HCT116 (cell line): ENCODE measurements at regions not wholly inside any gene's neighbourhood (a gene's known extent, or its start where the extent isn't known, plus 50 kb on each side); places are given as distances from the start of the nearest gene placed in this dataset.

Experiments
- ATAC-seq: fragments of 200-7000 bp; cut with Tn5 transposase; 2 replicates; pipeline ENCODE4 v1.9.1; 2020; ENCODE audit warnings: mild to moderate bottlenecking, moderate library complexity
- BruUV-seq: library from RNA; stranded (reverse); fragments of 400-500 nt; replicated peaks from 2 replicates; lab custom pipeline; 2021; lab: Mats Ljungman, UMichigan
- CTCF ChIA-PET: fragments of 300-600 bp; sonication (Branson Sonifier 250); formaldehyde crosslinking; loops from one replicate; lab custom pipeline; 2021; ENCODE audit warnings: antibody characterized with exemption; lab: Charles Lee
- POLR2A ChIA-PET: fragments of 300-600, 350-600 bp; sonication (Branson Sonifier 250); formaldehyde crosslinking; loops from one replicate; lab custom pipeline; 2021; ENCODE audit warnings: antibody characterized with exemption; lab: Charles Lee
- RAD21 ChIA-PET, 2 experiments: fragments of 300-600 bp; sonication (Branson Sonifier 250); formaldehyde crosslinking; loops; one replicate each; lab custom pipeline; 2023; ENCODE audit warnings: low total read pairs in 2 of 2; ENCODE audit not compliant: uncharacterized antibody in 2 of 2, unreplicated experiment in 2 of 2, low non-redundant PET in 1 of 2; lab: Charles Lee
- DNase-seq: peaks from one replicate; pipeline ENCODE4 v3.0.0-alpha.2; 2010; ENCODE audit warnings: low read depth, low spot score
- H2AFZ ChIP-seq: fragments of 200-600 bp; shearing (Covaris generic), sonication (generic); 2 replicates; pipeline ENCODE4 v1.6.1; 2017; ENCODE audit warnings: low read depth, mixed run types, mixed read lengths, antibody characterized with exemption, low read length; ENCODE audit not compliant: poor library complexity, severe bottlenecking
- H3K27ac ChIP-seq: 2 replicates; pipeline ENCODE4 v1.5.1; 2012; ENCODE audit warnings: low read depth, low read length
- H3K27me3 ChIP-seq: fragments of 200-600 bp; sonication (generic); 2 replicates; pipeline ENCODE4 v1.6.1; 2016; ENCODE audit warnings: mixed run types, low read length, mixed read lengths; ENCODE audit not compliant: insufficient read depth
- H3K36me3 ChIP-seq, 2 experiments: fragments of 200-500 bp in 1 of 2; fragments of 200-600 bp in 1 of 2; sonication (Bioruptor generic) in 1 of 2; sonication (generic) in 1 of 2; 2 replicates each; pipeline versions ENCODE4 v1.5.1 to v1.6.1; 2014 to 2016; ENCODE audit warnings: low read length in 2 of 2, inconsistent platforms in 1 of 2, mixed read lengths in 1 of 2, mixed run types in 1 of 2; ENCODE audit not compliant: insufficient read depth in 2 of 2, control insufficient read depth in 1 of 2
- H3K4me1 ChIP-seq, 2 experiments: fragments of 200-600 bp in 1 of 2; sonication (generic) in 1 of 2; 2 replicates each; pipeline versions ENCODE4 v1.5.1 to v1.6.1; 2012 to 2017; ENCODE audit warnings: low read length in 2 of 2, inconsistent platforms in 1 of 2, mild to moderate bottlenecking in 1 of 2, mixed read lengths in 1 of 2, mixed run types in 1 of 2, moderate library complexity in 1 of 2; ENCODE audit not compliant: insufficient read depth in 2 of 2, control insufficient read depth in 1 of 2
- H3K4me2 ChIP-seq: fragments of 200-600 bp; sonication (generic); 2 replicates; pipeline ENCODE4 v1.6.1; 2017; ENCODE audit warnings: mixed run types, low read length, mixed read lengths
- H3K4me3 ChIP-seq, 2 experiments: fragments of 200-600 bp in 1 of 2; sonication (generic) in 1 of 2; replicated peaks in 1 of 2; 2 replicates each; pipeline ENCODE4 v1.5.1; 2011 to 2016; ENCODE audit warnings: low read length in 2 of 2, control low read depth in 1 of 2, low read depth in 1 of 2, mild to moderate bottlenecking in 1 of 2, mixed read lengths in 1 of 2, mixed run types in 1 of 2
- H3K79me2 ChIP-seq: fragments of 200-600 bp; sonication (generic); 2 replicates; pipeline ENCODE4 v1.6.1; 2017; ENCODE audit warnings: mild to moderate bottlenecking, mixed run types, low read length, moderate library complexity, mixed read lengths; ENCODE audit not compliant: insufficient read depth
- H3K9ac ChIP-seq: fragments of 200-600 bp; sonication (generic); 2 replicates; pipeline ENCODE4 v1.6.1; 2016; ENCODE audit warnings: low read length, mixed read lengths
- H3K9me2 ChIP-seq: fragments of 200-600 bp; sonication (generic), shearing (Covaris generic); 2 replicates; pipeline ENCODE4 v1.6.1; 2017; ENCODE audit warnings: mixed run types, mild to moderate bottlenecking, moderate library complexity; ENCODE audit not compliant: insufficient read depth
- H3K9me3 ChIP-seq, 2 experiments: fragments of 200-500 bp in 1 of 2; fragments of 200-600 bp in 1 of 2; sonication (Bioruptor generic) in 1 of 2; sonication (generic) in 1 of 2; 2 replicates each; pipeline ENCODE4 v1.6.1; 2014 to 2017; ENCODE audit warnings: low read length in 2 of 2, mixed read lengths in 2 of 2, inconsistent platforms in 1 of 2, low read depth in 1 of 2, mild to moderate bottlenecking in 1 of 2, mixed run types in 1 of 2, moderate library complexity in 1 of 2; ENCODE audit not compliant: control insufficient read depth in 1 of 2, insufficient read depth in 1 of 2
- H4K20me1 ChIP-seq: fragments of 200-600 bp; sonication (generic), shearing (Covaris generic); 2 replicates; pipeline ENCODE4 v1.6.1; 2017; ENCODE audit warnings: mixed run types, mild to moderate bottlenecking, moderate library complexity; ENCODE audit not compliant: insufficient read depth
- ATF3 ChIP-seq: IDR thresholded peaks from 2 replicates; pipeline ENCODE4 v1.6.1; 2012
- CBX3 ChIP-seq: IDR thresholded peaks from 2 replicates; pipeline ENCODE4 v1.6.1; 2012; ENCODE audit warnings: low read depth
- CTCF ChIP-seq, 3 experiments: fragments of 200-600 bp in 1 of 3; sonication (generic) in 1 of 3; IDR thresholded peaks in 2 of 3; conservative IDR thresholded peaks in 1 of 3; 2 replicates each; pipeline ENCODE4 v1.5.1; 2012 to 2017; ENCODE audit warnings: low read depth in 2 of 3, low read length in 2 of 3, antibody characterized with exemption in 1 of 3, borderline replicate concordance in 1 of 3, control low read depth in 1 of 3, mild to moderate bottlenecking in 1 of 3, mixed read lengths in 1 of 3, mixed run types in 1 of 3, moderate library complexity in 1 of 3; ENCODE audit not compliant: insufficient read depth in 1 of 3
- ELF1 ChIP-seq: IDR thresholded peaks from 2 replicates; pipeline ENCODE4 v1.6.1; 2012; ENCODE audit warnings: low read depth, borderline replicate concordance
- EZH2 ChIP-seq: fragments of 200-600 bp; sonication (generic); IDR thresholded peaks from 2 replicates; pipeline ENCODE4 v1.6.1; 2017; ENCODE audit warnings: antibody characterized with exemption, mixed run types
- POLR2A ChIP-seq: IDR thresholded peaks from 2 replicates; pipeline ENCODE4 v1.7.0; 2011; ENCODE audit warnings: borderline replicate concordance; ENCODE audit not compliant: insufficient read depth, insufficient read length; ENCODE audit errors: extremely low read depth
- POLR2AphosphoS5 ChIP-seq: IDR thresholded peaks from 2 replicates; pipeline ENCODE4 v1.6.1; 2011; ENCODE audit warnings: mild to moderate bottlenecking, low read depth, low read length, moderate library complexity
- RAD21 ChIP-seq: IDR thresholded peaks from 2 replicates; pipeline ENCODE4 v1.6.1; 2012; ENCODE audit warnings: low read depth, mild to moderate bottlenecking
- SIN3A ChIP-seq: IDR thresholded peaks from 2 replicates; pipeline ENCODE4 v1.6.1; 2012; ENCODE audit warnings: low read depth
- SRF ChIP-seq: IDR thresholded peaks from 2 replicates; pipeline ENCODE4 v1.6.1; 2012; ENCODE audit warnings: low read depth
- TCF7L2 ChIP-seq: IDR thresholded peaks from 2 replicates; pipeline ENCODE4 v1.7.0; 2011; ENCODE audit warnings: borderline replicate concordance, inconsistent platforms; ENCODE audit not compliant: insufficient read depth, insufficient read length; ENCODE audit errors: extremely low read depth
- YY1 ChIP-seq: IDR thresholded peaks from 2 replicates; pipeline ENCODE4 v1.6.1; 2011; ENCODE audit warnings: low read length, low read depth, moderate library complexity, mild to moderate bottlenecking; ENCODE audit not compliant: insufficient replicate concordance; ENCODE audit errors: extremely low read depth
- ZBTB33 ChIP-seq: IDR thresholded peaks from 2 replicates; pipeline ENCODE4 v1.6.1; 2011; ENCODE audit warnings: mild to moderate bottlenecking, low read length, moderate library complexity; ENCODE audit not compliant: insufficient replicate concordance; ENCODE audit errors: extremely low read depth
- ZNF274 ChIP-seq: fragments of 200-500 bp; sonication (Bioruptor generic); IDR thresholded peaks from 2 replicates; pipeline ENCODE4 v1.6.1; 2014; ENCODE audit warnings: mild to moderate bottlenecking, low read depth, low read length, inconsistent platforms
- intact Hi-C: fragments of 100-400 bp; cut with micrococcal nuclease; formaldehyde crosslinking; loops from 2 replicates; pipeline ENCODE4 v1.10.0; 2022

GRCh38 chr10:130404476-130405055 is 268.4 kb downstream of the GLRX3 start:
- ChIA-PET POLR2A (no interaction called here), CTCF (no interaction called here), RAD21 (no interaction called here)
- intact Hi-C loops, result no loop called here
- no peak for DNase-seq
- BruUV-seq, result no TSS peak
- TF ChIP-seq POLR2A (no peak), RAD21 (no peak), SIN3A (no peak), ZNF274 (no peak), ELF1 (no peak), SRF (no peak), CTCF (IDR thresholded peaks at IDR 0.05 in 2 of 3, conservative IDR thresholded peaks at IDR 0.05 in 1 of 3; ENCODE audit: borderline replicate concordance in 1 of 3, insufficient read depth in 1 of 3, low read depth in 2 of 3, low read length in 2 of 3) (no peak), ATF3 (no peak), POLR2AphosphoS5 (no peak), CBX3 (no peak), ZBTB33 (no peak), YY1 (no peak), EZH2 (no peak), TCF7L2 (no peak)
- Histone ChIP-seq H2AFZ (no peak overlapping the region), H3K36me3 (no peaks in the 10 kb centered on the region), H3K79me2 (no peaks in the 10 kb centered on the region), H3K9ac (no peak overlapping the region), H3K27me3 (0 out of 2 replicates have a peak, but pooled peaks cover 5% of the 10 kb centered on the region), H3K4me3 (no peak overlapping the region), H4K20me1 (no peaks in the 10 kb centered on the region), H3K9me3 (no peaks in the 10 kb centered on the region), H3K9me2 (no peaks in the 10 kb centered on the region), H3K4me2 (no peak overlapping the region), H3K4me1 (no peaks in the 10 kb centered on the region), H3K27ac (no peak overlapping the region)
- ATAC-seq, result no peak
